BLaER1 treated with 17β-estradiol and CSF1 and Interleukin-3, amounts not matched to agents 10 nM and 100 nM (cell line): ENCODE measurements at regions not wholly inside any gene's neighbourhood (a gene's known extent, or its start where the extent isn't known, plus 50 kb on each side); places are given as distances from the start of the nearest gene placed in this dataset.

ENCODE experiments used
- H3K27ac ChIP-seq, 11 experiments: shearing (Covaris generic); formaldehyde crosslinking; 2 replicates each; pipeline ENCODE4 v1.8.1; 2022
- H3K27me3 ChIP-seq, 11 experiments: shearing (Covaris generic); formaldehyde crosslinking; 2 replicates each; pipeline ENCODE4 v1.8.1; 2022
- H3K36me3 ChIP-seq, 11 experiments: shearing (Covaris generic); formaldehyde crosslinking; 2 replicates each; pipeline ENCODE4 v1.8.1; 2022
- H3K4me1 ChIP-seq, 10 experiments: shearing (Covaris generic); formaldehyde crosslinking; 2 replicates each; pipeline ENCODE4 v1.8.1; 2022
- H3K4me2 ChIP-seq, 11 experiments: shearing (Covaris generic); formaldehyde crosslinking; 2 replicates each; pipeline ENCODE4 v1.8.1; 2022
- H3K4me3 ChIP-seq, 10 experiments: shearing (Covaris generic); formaldehyde crosslinking; 2 replicates each; pipeline ENCODE4 v1.8.1; 2022
- H3K9ac ChIP-seq, 11 experiments: shearing (Covaris generic); formaldehyde crosslinking; 2 replicates each; pipeline ENCODE4 v1.8.1; 2022
- H3K9me3 ChIP-seq, 11 experiments: shearing (Covaris generic); formaldehyde crosslinking; replicated peaks in 1 of 11; 2 replicates each; pipeline ENCODE4 v1.8.1; 2022
- H4K20me1 ChIP-seq, 11 experiments: shearing (Covaris generic); formaldehyde crosslinking; 2 replicates each; pipeline ENCODE4 v1.8.1; 2022
- Cebpa-rat ChIP-seq, 11 experiments: shearing (Covaris generic); IDR thresholded peaks; 2 replicates each; pipeline ENCODE4 v1.8.1; 2022

GRCh38 chr11:112797648-112798293 is 163.4 kb upstream of the NCAM1 start:
- Histone ChIP-seq H3K36me3 (no peaks in the 10 kb centered on the region), H3K4me2 (no peak overlapping the region), H3K9ac (no peak overlapping the region), H3K9me3 (no peaks in the 10 kb centered on the region), H3K27me3 (no peaks in the 10 kb centered on the region), H4K20me1 (no peaks in the 10 kb centered on the region; a peak in 1 of 22 replicates), H3K4me1 (peaks cover 0 to 24% (median 11%) of the 10 kb centered on the region in 10 experiments; a peak in 10 of 20 replicates), H3K27ac (no peak overlapping the region), H3K4me3 (no peak overlapping the region)
- TF ChIP-seq Cebpa-rat (IDR thresholded peaks at IDR 0.05), result no peak

GRCh38 chr11:112801025-112801816 is 160.0 kb upstream of the NCAM1 start:
- Histone ChIP-seq H3K4me2 (no peak overlapping the region), H3K4me3 (no peak overlapping the region), H3K9ac (no peak overlapping the region), H4K20me1 (no peaks in the 10 kb centered on the region; a peak in 1 of 22 replicates), H3K36me3 (no peaks in the 10 kb centered on the region), H3K4me1 (peaks cover 0 to 4% (median 3%) of the 10 kb centered on the region in 10 experiments; a peak in 7 of 20 replicates), H3K27ac (no peak overlapping the region), H3K9me3 (peaks cover 0 to 7% (median 0%) of the 10 kb centered on the region in 11 experiments; a peak in 1 of 22 replicates), H3K27me3 (no peaks in the 10 kb centered on the region)
- no peak for TF ChIP-seq Cebpa-rat (IDR thresholded peaks at IDR 0.05)

- H3K4me2 ChIP-seq, result no peak overlapping the region
- H3K36me3 ChIP-seq, result no peaks in the 10 kb centered on the region
- no peak overlapping the region for H3K9ac ChIP-seq
- H3K9me3 ChIP-seq, result peaks cover 0 to 7% (median 0%) of the 10 kb centered on the region in 11 experiments; a peak in 1 of 22 replicates
- no peaks in the 10 kb centered on the region; a peak in 1 of 22 replicates for H4K20me1 ChIP-seq
- no peaks in the 10 kb centered on the region for H3K27me3 ChIP-seq
- no peak overlapping the region for H3K27ac ChIP-seq
- no peak for TF ChIP-seq Cebpa-rat (IDR thresholded peaks at IDR 0.05)
- no peak overlapping the region for H3K4me3 ChIP-seq
- no peaks in the 10 kb centered on the region for H3K4me1 ChIP-seq
Measured at GRCh38 chr11:112801817-112802088, 159.5 kb upstream of the NCAM1 start.

- Histone ChIP-seq H3K4me3 (no peak overlapping the region), H4K20me1 (no peaks in the 10 kb centered on the region; a peak in 1 of 22 replicates), H3K4me2 (no peak overlapping the region), H3K36me3 (no peaks in the 10 kb centered on the region), H3K27ac (no peak overlapping the region), H3K9me3 (peaks cover 0 to 7% (median 0%) of the 10 kb centered on the region in 11 experiments; a peak in 1 of 22 replicates), H3K9ac (no peak overlapping the region), H3K4me1 (no peaks in the 10 kb centered on the region), H3K27me3 (no peaks in the 10 kb centered on the region)
- TF ChIP-seq Cebpa-rat (IDR thresholded peaks at IDR 0.05), result no peak
Measured at GRCh38 chr11:112805658-112806057, 155.6 kb upstream of the NCAM1 start.

GRCh38 chr11:112806256-112806655 is 155.0 kb upstream of the NCAM1 start:
- Histone ChIP-seq H3K9me3 (peaks cover 0 to 9% (median 4%) of the 10 kb centered on the region in 11 experiments; a peak in 4 of 22 replicates), H4K20me1 (no peaks in the 10 kb centered on the region; a peak in 1 of 22 replicates), H3K4me2 (no peak overlapping the region), H3K4me1 (no peaks in the 10 kb centered on the region), H3K36me3 (no peaks in the 10 kb centered on the region), H3K27ac (no peak overlapping the region), H3K4me3 (no peak overlapping the region), H3K27me3 (no peaks in the 10 kb centered on the region), H3K9ac (no peak overlapping the region)
- TF ChIP-seq Cebpa-rat (IDR thresholded peaks at IDR 0.05), result no peak

- no peak for TF ChIP-seq Cebpa-rat (IDR thresholded peaks at IDR 0.05)
- no peak overlapping the region for H3K4me2 ChIP-seq
- H3K4me3 ChIP-seq, result no peak overlapping the region
Measured at GRCh38 chr11:112806876-112807275, 154.3 kb upstream of the NCAM1 start.

GRCh38 chr11:112809429-112809828 is 151.8 kb upstream of the NCAM1 start:
- Histone ChIP-seq H3K27me3 (no peaks in the 10 kb centered on the region), H3K36me3 (no peaks in the 10 kb centered on the region), H3K4me2 (no peak overlapping the region), H3K27ac (no peak overlapping the region), H3K9me3 (peaks cover 0 to 30% (median 4%) of the 10 kb centered on the region in 11 experiments; a peak in 7 of 22 replicates), H3K4me3 (no peak overlapping the region), H3K9ac (no peak overlapping the region), H3K4me1 (no peaks in the 10 kb centered on the region), H4K20me1 (no peaks in the 10 kb centered on the region)
- no peak for TF ChIP-seq Cebpa-rat (IDR thresholded peaks at IDR 0.05)

More at GRCh38 chr11:112806876-112807275, 154.3 kb upstream of the NCAM1 start:
- no peaks in the 10 kb centered on the region; a peak in 1 of 22 replicates for H4K20me1 ChIP-seq
- H3K36me3 ChIP-seq, result no peaks in the 10 kb centered on the region
- H3K9me3 ChIP-seq, result peaks cover 0 to 16% (median 5%) of the 10 kb centered on the region in 11 experiments; a peak in 6 of 22 replicates
- no peaks in the 10 kb centered on the region for H3K4me1 ChIP-seq
- H3K27me3 ChIP-seq, result no peaks in the 10 kb centered on the region
- no peak overlapping the region for H3K27ac ChIP-seq
- H3K9ac ChIP-seq, result no peak overlapping the region

- H3K9me3 ChIP-seq, result peaks cover 0 to 30% (median 4%) of the 10 kb centered on the region in 11 experiments; a peak in 7 of 22 replicates
- H4K20me1 ChIP-seq, result no peaks in the 10 kb centered on the region
- no peaks in the 10 kb centered on the region for H3K36me3 ChIP-seq
- no peak overlapping the region for H3K9ac ChIP-seq
- no peak overlapping the region for H3K4me3 ChIP-seq
- H3K27me3 ChIP-seq, result no peaks in the 10 kb centered on the region
- H3K27ac ChIP-seq, result no peak overlapping the region
- no peak overlapping the region for H3K4me2 ChIP-seq
- H3K4me1 ChIP-seq, result no peaks in the 10 kb centered on the region
- TF ChIP-seq Cebpa-rat (IDR thresholded peaks at IDR 0.05), result no peak
Measured at GRCh38 chr11:112810951-112811350, 150.3 kb upstream of the NCAM1 start.

- Histone ChIP-seq H3K27me3 (no peaks in the 10 kb centered on the region), H3K4me3 (no peak overlapping the region), H3K9me3 (peaks cover 0 to 30% (median 4%) of the 10 kb centered on the region in 11 experiments; a peak in 7 of 22 replicates), H4K20me1 (no peaks in the 10 kb centered on the region), H3K27ac (no peak overlapping the region), H3K4me2 (no peak overlapping the region), H3K9ac (no peak overlapping the region), H3K4me1 (no peaks in the 10 kb centered on the region), H3K36me3 (no peaks in the 10 kb centered on the region)
- no peak for TF ChIP-seq Cebpa-rat (IDR thresholded peaks at IDR 0.05)
Measured at GRCh38 chr11:112811783-112812182, 149.4 kb upstream of the NCAM1 start.
